DOHH2 (cell line): ENCODE measurements at regions not wholly inside any gene's neighbourhood (a gene's known extent, or its start where the extent isn't known, plus 50 kb on each side); places are given as distances from the start of the nearest gene placed in this dataset.

Experiments
- CTCF ChIP-seq: fragments of 200-600 bp; sonication (generic); IDR thresholded peaks from one replicate; pipeline ENCODE4 v1.5.1; 2014; ENCODE audit warnings: antibody characterized with exemption, mild to moderate bottlenecking, low read depth, low read length; ENCODE audit not compliant: poor library complexity, severe bottlenecking
- EZH2phosphoT487 ChIP-seq: fragments of 200-600 bp; sonication (generic); IDR thresholded peaks from 2 replicates; pipeline ENCODE4 v1.6.1; 2017; ENCODE audit warnings: borderline replicate concordance, mild to moderate bottlenecking, antibody characterized with exemption, low read length, moderate library complexity, mixed read lengths

- TF ChIP-seq CTCF (peak; percentile 44), EZH2phosphoT487 (no peak)
Measured at GRCh38 chr9:78783743-78784142, 486.8 kb downstream of the PSAT1 start.
